Glutamatergic neuron (in vitro differentiated cells): ENCODE measurements at regions not wholly inside any gene's neighbourhood (a gene's known extent, or its start where the extent isn't known, plus 50 kb on each side); places are given as distances from the start of the nearest gene placed in this dataset.

Source experiments
- DNase-seq: peaks from one replicate; pipeline ENCODE4 v3.0.0; 2022
- H3K27ac Mint-ChIP-seq: one replicate; pipeline ENCODE4 v1.8.0; 2020; ENCODE audit warnings: mild to moderate bottlenecking, mixed read lengths, inconsistent platforms; ENCODE audit not compliant: unreplicated experiment
- H3K27me3 Mint-ChIP-seq: one replicate; pipeline ENCODE4 v1.8.0; 2020; ENCODE audit warnings: mild to moderate bottlenecking, moderate library complexity, mixed read lengths, inconsistent platforms; ENCODE audit not compliant: unreplicated experiment
- H3K36me3 Mint-ChIP-seq: one replicate; pipeline ENCODE4 v1.8.0; 2020; ENCODE audit warnings: mild to moderate bottlenecking, mixed read lengths, inconsistent platforms; ENCODE audit not compliant: unreplicated experiment
- H3K4me1 Mint-ChIP-seq: one replicate; pipeline ENCODE4 v1.8.0; 2020; ENCODE audit warnings: mild to moderate bottlenecking, low read depth, mixed read lengths, inconsistent platforms; ENCODE audit not compliant: unreplicated experiment
- H3K4me3 Mint-ChIP-seq: one replicate; pipeline ENCODE4 v1.8.0; 2020; ENCODE audit warnings: mild to moderate bottlenecking, mixed read lengths, inconsistent platforms; ENCODE audit not compliant: unreplicated experiment
- H3K9me3 Mint-ChIP-seq: one replicate; pipeline ENCODE4 v1.8.0; 2020; ENCODE audit warnings: mild to moderate bottlenecking, moderate library complexity, mixed read lengths, inconsistent platforms; ENCODE audit not compliant: unreplicated experiment
- CTCF ChIP-seq: fragments of 200-600 bp; sonication (generic); IDR thresholded peaks from one replicate; pipeline ENCODE4 v1.5.0; 2021; ENCODE audit not compliant: partially characterized antibody, unreplicated experiment

- no peak overlapping the region for H3K27ac Mint-ChIP-seq
- peaks cover 8% of the 10 kb centered on the region for H3K9me3 Mint-ChIP-seq
- peaks cover 6% of the 10 kb centered on the region for H3K27me3 Mint-ChIP-seq
- DNase-seq = no peak
- H3K4me3 Mint-ChIP-seq = no peak overlapping the region
- no peak for TF ChIP-seq CTCF
- no peaks in the 10 kb centered on the region for H3K36me3 Mint-ChIP-seq
- peaks cover 32% of the 10 kb centered on the region for H3K4me1 Mint-ChIP-seq
Observed at GRCh38 chr3:4225005-4225471, 78.1 kb upstream of the SETMAR start.

- peaks cover 8% of the 10 kb centered on the region for H3K27me3 Mint-ChIP-seq
- TF ChIP-seq CTCF = no peak
- DNase-seq = peak; percentile 59
- H3K4me3 Mint-ChIP-seq = peak overlapping the region; percentile 71
- peak overlapping the region; percentile 74 for H3K27ac Mint-ChIP-seq
- peaks cover 41% of the 10 kb centered on the region for H3K4me1 Mint-ChIP-seq
- H3K9me3 Mint-ChIP-seq = peaks cover 6% of the 10 kb centered on the region
- H3K36me3 Mint-ChIP-seq = no peaks in the 10 kb centered on the region
Observed at GRCh38 chr3:4228295-4228694, 74.9 kb upstream of the SETMAR start.

GRCh38 chr3:4231041-4231440 is 72.1 kb upstream of the SETMAR start:
- no peak overlapping the region for H3K27ac Mint-ChIP-seq
- no peak for DNase-seq
- peaks cover 6% of the 10 kb centered on the region for H3K9me3 Mint-ChIP-seq
- H3K4me3 Mint-ChIP-seq = no peak overlapping the region
- no peaks in the 10 kb centered on the region for H3K36me3 Mint-ChIP-seq
- peaks cover 8% of the 10 kb centered on the region for H3K27me3 Mint-ChIP-seq
- no peak for TF ChIP-seq CTCF
- peaks cover 51% of the 10 kb centered on the region for H3K4me1 Mint-ChIP-seq

- Mint-ChIP-seq H3K9me3 (peaks cover 6% of the 10 kb centered on the region), H3K4me1 (peaks cover 39% of the 10 kb centered on the region), H3K27me3 (peaks cover 8% of the 10 kb centered on the region), H3K4me3 (no peak overlapping the region), H3K36me3 (peaks cover 6% of the 10 kb centered on the region), H3K27ac (no peak overlapping the region)
- TF ChIP-seq CTCF = no peak
- DNase-seq = no peak
Observed at GRCh38 chr3:4232798-4233197, 70.4 kb upstream of the SETMAR start.

- Mint-ChIP-seq H3K27ac (no peak overlapping the region), H3K27me3 (peaks cover 4% of the 10 kb centered on the region), H3K4me1 (peaks cover 34% of the 10 kb centered on the region), H3K36me3 (peaks cover 6% of the 10 kb centered on the region), H3K9me3 (peaks cover 1% of the 10 kb centered on the region), H3K4me3 (no peak overlapping the region)
- no peak for TF ChIP-seq CTCF
- DNase-seq = no peak
Observed at GRCh38 chr3:4233488-4233887, 69.7 kb upstream of the SETMAR start.
